ENCODE measurements at regions not wholly inside any gene's neighbourhood (a gene's known extent, or its start where the extent isn't known, plus 50 kb on each side); places are given as distances from the start of the nearest gene placed in this dataset.

DNA sequence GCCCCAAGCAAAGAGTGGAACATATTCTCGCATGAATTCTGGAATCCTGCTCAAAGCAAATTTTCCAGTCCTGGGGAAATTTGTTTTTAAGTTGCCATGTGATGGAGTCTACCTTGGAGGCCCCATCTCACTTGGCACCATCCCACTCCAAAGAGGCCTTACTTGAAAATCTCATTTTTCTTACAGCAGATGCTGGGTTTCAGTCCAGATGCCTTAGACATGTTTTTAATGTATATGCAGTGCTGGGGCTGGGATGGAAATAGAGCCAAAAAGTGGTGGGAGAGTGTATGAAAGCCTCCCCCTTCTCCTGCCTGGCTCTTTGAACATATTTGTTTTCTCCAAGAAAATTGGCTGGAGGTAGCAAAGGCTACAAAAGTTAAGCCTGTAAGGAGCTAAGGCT lies 493.7 kb downstream of the ENC1 start:
- Histone ChIP-seq H3K4me3 (ENCODE audit: low read depth, low read length) (no peak overlapping the region), H3K36me3 (ENCODE audit: control insufficient read depth, insufficient read depth, low read length) (no peaks in the 10 kb centered on the region), H3K27me3 (ENCODE audit: control insufficient read depth, insufficient read depth, low read length) (no peaks in the 10 kb centered on the region)
- TF ChIP-seq, protein P1, sequence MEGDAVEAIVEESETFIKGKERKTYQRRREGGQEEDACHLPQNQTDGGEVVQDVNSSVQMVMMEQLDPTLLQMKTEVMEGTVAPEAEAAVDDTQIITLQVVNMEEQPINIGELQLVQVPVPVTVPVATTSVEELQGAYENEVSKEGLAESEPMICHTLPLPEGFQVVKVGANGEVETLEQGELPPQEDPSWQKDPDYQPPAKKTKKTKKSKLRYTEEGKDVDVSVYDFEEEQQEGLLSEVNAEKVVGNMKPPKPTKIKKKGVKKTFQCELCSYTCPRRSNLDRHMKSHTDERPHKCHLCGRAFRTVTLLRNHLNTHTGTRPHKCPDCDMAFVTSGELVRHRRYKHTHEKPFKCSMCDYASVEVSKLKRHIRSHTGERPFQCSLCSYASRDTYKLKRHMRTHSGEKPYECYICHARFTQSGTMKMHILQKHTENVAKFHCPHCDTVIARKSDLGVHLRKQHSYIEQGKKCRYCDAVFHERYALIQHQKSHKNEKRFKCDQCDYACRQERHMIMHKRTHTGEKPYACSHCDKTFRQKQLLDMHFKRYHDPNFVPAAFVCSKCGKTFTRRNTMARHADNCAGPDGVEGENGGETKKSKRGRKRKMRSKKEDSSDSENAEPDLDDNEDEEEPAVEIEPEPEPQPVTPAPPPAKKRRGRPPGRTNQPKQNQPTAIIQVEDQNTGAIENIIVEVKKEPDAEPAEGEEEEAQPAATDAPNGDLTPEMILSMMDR (IDR thresholded peaks at IDR 0.05; ENCODE audit: insufficient read depth, low read length, severe bottlenecking), result no peak
- no peak for DNase-seq (ENCODE audit: low read depth)
- no peak for FAIRE-seq

DNA sequence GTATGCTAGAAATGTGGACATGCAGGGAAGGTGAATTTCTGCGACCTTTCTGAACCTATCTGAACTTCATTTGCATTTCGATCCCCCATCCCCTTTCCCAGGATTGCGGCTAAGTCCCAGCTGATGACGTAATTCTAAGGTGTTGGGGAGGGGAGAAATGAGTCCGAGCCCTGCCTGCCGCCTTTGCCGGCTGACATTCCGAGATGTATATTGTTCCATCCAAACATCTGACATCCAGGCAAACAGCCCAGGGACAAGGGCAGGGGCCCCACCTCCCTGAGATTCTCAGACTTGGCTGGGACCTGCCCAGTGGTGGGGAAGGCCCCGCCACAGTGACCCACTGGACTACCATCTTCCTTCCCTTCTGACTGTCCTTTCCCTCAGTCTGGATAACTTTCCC lies 494.6 kb downstream of the ENC1 start:
- no peak overlapping the region for H3K4me3 ChIP-seq (ENCODE audit: low read depth, low read length)
- DNase-seq (ENCODE audit: low read depth) (no peak), FAIRE-seq (no peak)
- no peaks in the 10 kb centered on the region for H3K27me3 ChIP-seq (ENCODE audit: control insufficient read depth, insufficient read depth, low read length)
- TF ChIP-seq, protein P1 (IDR thresholded peaks at IDR 0.05; ENCODE audit: insufficient read depth, low read length, severe bottlenecking), result no peak
- H3K36me3 ChIP-seq (ENCODE audit: control insufficient read depth, insufficient read depth, low read length), result no peaks in the 10 kb centered on the region

DNA sequence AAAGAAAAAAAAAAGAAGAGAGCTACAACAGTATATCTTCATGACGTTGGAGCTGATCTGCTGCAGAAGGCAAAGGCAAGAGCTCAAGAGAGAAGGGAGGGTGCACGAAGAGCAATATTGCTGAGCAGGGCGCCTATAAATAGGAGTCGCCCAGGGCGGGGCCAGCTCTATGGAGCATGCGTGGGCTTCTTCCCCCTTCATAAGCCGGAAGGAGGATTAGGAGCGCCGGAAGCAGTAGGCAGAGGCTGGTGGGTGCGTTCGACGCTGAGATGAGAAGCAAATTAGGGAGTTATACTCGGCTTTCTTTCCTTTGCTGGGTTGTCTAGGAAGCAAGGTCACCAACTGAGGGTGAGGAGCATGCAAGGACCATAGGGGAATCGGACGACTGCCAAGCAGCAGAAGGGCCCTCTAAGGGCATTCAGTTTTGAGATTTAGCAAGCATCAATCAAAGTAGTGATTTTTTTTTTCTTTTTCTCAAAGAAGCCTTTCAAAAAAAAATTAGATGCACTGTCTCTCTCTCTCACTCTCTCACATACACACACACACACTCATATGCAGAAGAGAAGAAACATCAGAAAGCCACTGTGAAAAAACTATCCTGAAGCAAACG lies 496.7 kb downstream of the ENC1 start:
- TF ChIP-seq, protein P1 (IDR thresholded peaks at IDR 0.05; ENCODE audit: insufficient read depth, low read length, severe bottlenecking), result no peak
- FAIRE-seq (no peak), DNase-seq (ENCODE audit: low read depth) (no peak)
- H3K4me3 ChIP-seq (ENCODE audit: low read depth, low read length), result no peak overlapping the region
- H3K27me3 ChIP-seq (ENCODE audit: control insufficient read depth, insufficient read depth, low read length), result no peaks in the 10 kb centered on the region
- no peaks in the 10 kb centered on the region for H3K36me3 ChIP-seq (ENCODE audit: control insufficient read depth, insufficient read depth, low read length)

DNA sequence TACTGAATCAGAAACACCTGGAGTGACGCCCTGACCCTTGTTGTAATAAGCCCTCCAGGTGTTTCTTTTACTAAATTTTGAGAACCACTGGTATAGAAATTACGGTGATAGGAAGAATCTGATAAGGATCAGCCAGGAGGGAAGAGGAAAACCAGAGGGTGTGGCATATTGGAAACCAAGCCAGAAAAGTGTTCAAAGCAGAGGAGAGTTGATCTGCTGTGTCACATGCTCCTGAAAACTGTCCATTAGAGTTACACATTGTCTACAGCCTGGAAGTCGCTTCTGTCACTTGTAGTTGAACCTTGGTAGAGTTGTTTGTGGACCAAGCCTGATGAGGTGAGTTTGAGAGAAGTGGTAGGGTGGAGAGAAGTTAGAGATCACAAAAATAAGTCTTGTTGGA lies 497.4 kb downstream of the ENC1 start:
- no peak for DNase-seq (ENCODE audit: low read depth)
- FAIRE-seq, result no peak
- TF ChIP-seq, protein P1 (IDR thresholded peaks at IDR 0.05; ENCODE audit: insufficient read depth, low read length, severe bottlenecking), result no peak
- no peaks in the 10 kb centered on the region for H3K36me3 ChIP-seq (ENCODE audit: control insufficient read depth, insufficient read depth, low read length)
- H3K27me3 ChIP-seq (ENCODE audit: control insufficient read depth, insufficient read depth, low read length), result no peaks in the 10 kb centered on the region
- no peak overlapping the region for H3K4me3 ChIP-seq (ENCODE audit: low read depth, low read length)

DNA sequence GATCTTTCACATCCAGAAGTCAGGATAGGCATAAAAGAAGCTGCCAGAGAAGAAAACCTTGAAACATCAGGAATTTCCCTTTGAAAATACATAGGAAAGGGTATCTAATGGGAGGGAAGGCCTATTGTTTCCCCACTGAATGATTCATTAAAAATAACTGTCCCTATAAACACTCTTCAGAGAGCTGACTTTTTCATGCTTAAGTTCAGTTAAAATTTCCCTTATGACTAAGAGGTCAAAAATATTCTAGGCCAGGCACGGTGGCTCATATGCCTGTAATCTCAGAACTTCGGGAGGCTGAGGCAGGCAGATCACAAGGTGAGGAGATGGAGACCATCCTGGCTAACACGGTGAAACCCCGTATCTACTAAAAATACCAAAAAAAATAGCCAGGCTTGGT lies 499.5 kb downstream of the ENC1 start:
- Histone ChIP-seq H3K27me3 (ENCODE audit: control insufficient read depth, insufficient read depth, low read length) (no peaks in the 10 kb centered on the region), H3K36me3 (ENCODE audit: control insufficient read depth, insufficient read depth, low read length) (no peaks in the 10 kb centered on the region), H3K4me3 (ENCODE audit: low read depth, low read length) (no peak overlapping the region)
- DNase-seq (ENCODE audit: low read depth), result peak; percentile 62
- FAIRE-seq, result no peak
- TF ChIP-seq, protein P1 (IDR thresholded peaks at IDR 0.05; ENCODE audit: insufficient read depth, low read length, severe bottlenecking), result no peak

DNA sequence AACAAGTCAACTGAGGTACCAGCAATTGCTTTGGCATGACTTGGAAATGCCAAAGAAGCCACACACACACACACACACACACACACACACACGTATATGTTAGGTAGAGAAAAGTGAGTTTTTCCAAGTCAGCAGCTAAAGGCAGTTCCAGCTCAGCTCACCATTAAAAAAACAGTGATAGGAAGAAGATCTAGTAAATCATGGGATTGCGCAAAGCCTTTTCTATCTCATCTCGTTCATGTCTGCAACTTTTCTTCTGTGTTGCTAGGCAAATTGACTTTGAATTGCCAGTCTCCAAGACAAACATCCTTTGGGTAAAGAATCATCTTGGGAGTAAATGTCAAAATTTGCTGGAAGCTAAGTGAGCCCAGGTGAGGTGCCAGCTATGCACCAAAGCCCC lies 500.1 kb downstream of the ENC1 start:
- TF ChIP-seq, protein P1 (IDR thresholded peaks at IDR 0.05; ENCODE audit: insufficient read depth, low read length, severe bottlenecking), result no peak
- H3K27me3 ChIP-seq (ENCODE audit: control insufficient read depth, insufficient read depth, low read length), result no peaks in the 10 kb centered on the region
- H3K36me3 ChIP-seq (ENCODE audit: control insufficient read depth, insufficient read depth, low read length), result no peaks in the 10 kb centered on the region
- H3K4me3 ChIP-seq (ENCODE audit: low read depth, low read length), result no peak overlapping the region
- FAIRE-seq (no peak), DNase-seq (ENCODE audit: low read depth) (no peak)

All from bronchial epithelial cell (primary cell).